ENCODE measurements at regions not wholly inside any gene's neighbourhood (a gene's known extent, or its start where the extent isn't known, plus 50 kb on each side); places are given as distances from the start of the nearest gene placed in this dataset.
"Not testable (repeated sequence)": the region's sequence is repeated elsewhere in the genome, so short reads cannot be mapped to it uniquely, and the experiment has no call there.

GRCh38 chr3:147237991-147238390 lies 168.4 kb downstream of the ZIC4 start:
- DNase-seq = no peak

DNA sequence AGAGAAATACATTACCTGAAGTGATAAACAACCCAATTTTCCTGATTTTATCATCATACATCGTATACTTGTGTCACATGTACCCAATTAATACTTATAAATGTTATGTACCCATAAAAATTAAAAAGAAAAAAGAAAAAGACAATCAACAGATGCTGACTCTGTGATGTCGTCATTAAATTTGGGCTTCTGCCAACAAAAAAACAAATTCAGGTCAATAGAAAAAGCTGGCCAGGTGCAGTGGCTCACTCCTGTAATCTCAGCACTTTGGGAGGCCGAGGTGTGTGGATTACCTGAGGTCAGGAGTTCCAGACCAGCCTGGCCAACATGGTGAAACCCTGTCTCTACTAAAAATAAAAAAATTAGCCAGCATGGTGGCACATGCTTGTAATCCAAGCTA lies 174.4 kb downstream of the ZIC4 start:
- not testable (repeated sequence) for DNase-seq

DNA sequence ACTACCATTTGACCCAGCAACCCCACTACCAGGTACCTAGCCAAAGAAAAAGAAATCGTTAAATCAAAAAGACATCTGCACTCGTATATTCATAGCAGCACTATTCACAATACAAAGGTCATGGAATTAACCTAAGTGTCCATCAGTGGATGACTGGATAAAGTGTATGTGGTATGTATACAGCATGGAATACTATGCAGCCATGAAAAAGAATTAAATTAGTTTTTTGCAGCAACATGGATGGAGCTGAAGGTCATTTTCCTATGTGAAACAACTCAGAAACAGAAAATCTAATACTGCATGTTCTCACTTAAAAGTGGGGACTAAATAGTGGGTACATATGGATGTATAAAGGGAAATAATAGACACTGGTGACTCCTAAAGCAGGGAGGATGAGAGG lies 175.2 kb downstream of the ZIC4 start:
- no peak for DNase-seq

DNA sequence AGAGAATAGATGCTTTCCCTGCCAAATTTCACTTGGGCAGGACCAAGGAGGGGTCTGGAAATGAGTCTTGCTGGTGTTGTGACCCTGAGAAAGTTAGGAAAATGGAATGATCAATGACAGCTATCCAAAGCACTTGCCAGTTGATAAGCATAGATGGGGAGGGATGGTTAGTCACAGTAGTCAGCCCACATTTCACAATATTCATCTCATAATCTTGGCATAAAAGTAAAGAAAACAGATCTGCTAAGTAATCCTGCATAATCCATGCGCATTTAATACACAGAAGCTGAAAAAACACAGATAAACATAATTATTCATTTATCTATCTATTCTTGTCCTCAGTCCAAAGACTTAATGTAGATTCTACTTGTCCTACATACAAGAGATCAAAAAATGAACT lies 184.1 kb downstream of the ZIC4 start:
- no peak for DNase-seq

DNA sequence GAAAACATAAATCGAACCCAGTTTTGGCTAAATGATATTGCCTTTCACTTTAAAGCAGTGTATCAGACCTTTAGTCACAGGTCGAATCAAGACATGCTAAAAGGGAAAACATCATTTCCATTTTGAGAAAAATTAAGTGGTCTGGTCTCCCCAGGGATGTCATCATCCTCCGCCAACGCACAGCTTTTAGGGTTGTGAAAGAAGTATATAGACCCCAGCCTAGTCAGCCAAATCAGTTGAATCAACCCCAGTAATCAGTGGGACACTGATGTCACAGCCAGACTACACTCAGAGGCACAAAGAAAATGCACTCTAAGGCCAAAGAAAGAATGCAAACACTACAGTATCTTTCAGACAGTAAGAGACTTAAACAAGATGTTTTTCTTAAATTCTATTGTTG lies 187.4 kb downstream of the ZIC4 start:
- DNase-seq = no peak

GRCh38 chr3:147216143-147216673 lies 190.1 kb downstream of the ZIC4 start:
- DNase-seq = no peak

DNA sequence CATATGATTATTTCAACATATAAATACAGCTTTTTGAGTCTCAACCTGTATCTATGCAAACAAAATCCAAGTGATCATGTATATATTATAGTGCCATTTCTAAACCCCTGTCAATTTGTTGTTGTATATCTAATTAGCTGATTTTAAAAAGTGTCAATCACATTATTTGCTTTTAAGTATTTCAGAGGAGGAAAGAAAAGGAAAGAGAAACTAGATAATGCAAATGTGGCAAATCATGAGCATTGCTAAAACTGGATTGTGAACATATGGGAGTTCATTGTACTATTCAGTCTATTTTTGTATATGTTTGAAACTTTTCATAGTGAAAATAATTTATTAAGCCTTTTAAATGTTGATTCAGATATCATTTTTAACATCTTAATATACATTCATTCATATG lies 190.7 kb downstream of the ZIC4 start:
- DNase-seq = no peak

- DNase-seq = no peak
Measured at GRCh38 chr3:147213633-147214032, 192.7 kb downstream of the ZIC4 start.

DNA sequence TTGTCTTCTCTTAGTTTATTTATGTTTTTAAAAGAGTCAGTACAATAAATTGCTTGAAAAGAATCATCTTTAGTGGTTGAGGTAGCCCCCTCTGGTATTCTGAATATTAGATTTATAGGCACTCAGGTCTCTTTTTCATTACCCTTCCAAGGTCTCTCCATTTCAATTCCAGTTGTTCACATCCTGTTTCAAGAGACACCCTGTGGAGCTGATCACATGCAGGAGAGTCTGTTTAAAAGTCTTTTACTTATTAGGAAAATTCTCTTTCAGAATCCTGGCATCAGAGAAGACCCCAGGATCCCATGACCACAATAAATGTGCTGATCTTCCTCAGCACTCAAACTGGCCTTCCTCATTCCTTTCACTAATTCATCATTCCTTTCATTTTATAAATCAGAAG lies 195.7 kb downstream of the ZIC4 start:
- no peak for DNase-seq

- DNase-seq = no peak
Measured at GRCh38 chr3:147201086-147201485, 205.3 kb downstream of the ZIC4 start.

GRCh38 chr3:147200545-147200944 lies 205.8 kb downstream of the ZIC4 start:
- DNase-seq = no peak

GRCh38 chr3:147197739-147198138 lies 208.6 kb downstream of the ZIC4 start:
- DNase-seq = no peak

GRCh38 chr3:147195887-147196286 lies 210.5 kb downstream of the ZIC4 start:
- no peak for DNase-seq

GRCh38 chr3:147191795-147192385 lies 214.5 kb downstream of the ZIC4 start:
- peak in 5 of 51 donors; percentile 1 to 21 (median 4) for DNase-seq

GRCh38 chr3:147189016-147189415 lies 217.3 kb downstream of the ZIC4 start:
- DNase-seq = no peak

- no peak for DNase-seq
Measured at GRCh38 chr3:147187687-147188086, 218.7 kb downstream of the ZIC4 start.

GRCh38 chr3:147185781-147186180 lies 220.6 kb downstream of the ZIC4 start:
- DNase-seq = no peak

- DNase-seq = no peak
Measured at GRCh38 chr3:147184794-147185193, 221.5 kb downstream of the ZIC4 start.

- DNase-seq = no peak
Measured at GRCh38 chr3:147173257-147173656, 233.1 kb downstream of the ZIC4 start.

GRCh38 chr3:147162743-147163142 lies 243.6 kb downstream of the ZIC4 start:
- DNase-seq = no peak

DNA sequence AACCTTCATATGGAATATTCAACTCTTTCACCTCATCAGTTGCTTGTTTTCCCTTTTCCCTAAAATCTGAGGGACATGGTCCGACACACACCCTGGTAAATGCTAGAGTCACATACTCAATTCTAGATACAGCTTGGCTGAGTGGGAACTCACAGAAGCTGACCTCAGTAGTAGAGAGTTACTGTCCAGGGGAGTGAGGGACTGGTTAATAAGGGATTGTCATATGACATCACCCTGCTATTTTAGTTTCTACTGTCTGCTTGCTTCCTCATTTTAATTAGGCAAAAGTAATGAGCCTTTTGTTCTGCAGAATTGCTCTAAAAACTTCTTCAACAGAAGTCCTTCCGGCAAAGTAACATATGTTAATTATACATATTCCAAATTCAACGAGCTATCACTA lies 244.5 kb downstream of the ZIC4 start:
- DNase-seq = no peak

GRCh38 chr3:147160984-147161383 lies 245.4 kb downstream of the ZIC4 start:
- no peak for DNase-seq

DNA sequence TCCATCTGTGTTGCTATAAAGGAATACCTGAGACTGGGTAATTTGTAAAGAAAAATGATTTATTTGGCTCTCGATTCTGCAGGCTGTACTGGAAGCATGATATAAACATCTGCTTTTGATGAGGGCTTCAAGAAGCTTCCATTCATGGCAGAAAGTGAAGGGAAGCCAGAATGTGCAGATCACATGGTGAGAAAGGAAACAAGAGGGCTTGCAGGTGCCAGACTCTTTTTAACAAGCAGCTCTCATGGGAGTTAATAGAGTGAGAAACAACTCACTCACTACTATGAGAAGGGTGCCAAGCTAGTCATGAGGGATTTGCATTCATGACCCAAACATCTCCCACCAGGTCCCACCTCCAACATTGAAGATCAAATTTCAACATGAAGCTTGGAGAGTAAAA lies 247.2 kb downstream of the ZIC4 start:
- DNase-seq = no peak

- no peak for DNase-seq
Measured at GRCh38 chr3:147157631-147158030, 248.7 kb downstream of the ZIC4 start.

Measured in hypothalamus (tissue), 51 donors.